DMS 273 treated with DMSO at 0.1 percent for 48 hours (cell line): ENCODE measurements at regions not wholly inside any gene's neighbourhood (a gene's known extent, or its start where the extent isn't known, plus 50 kb on each side); places are given as distances from the start of the nearest gene placed in this dataset.
"Not testable (repeated sequence)": the region's sequence is repeated elsewhere in the genome, so short reads cannot be mapped to it uniquely, and the experiment has no call there.

Experiments
- DNase-seq: peaks from one replicate; lab custom pipeline; 2025; lab: John Stamatoyannopoulos, UW

GRCh38 chr1:191798178-191798577 is 360.1 kb upstream of the RGS18 start:
- no peak for DNase-seq

- DNase-seq: no peak
These were observed 354.0 kb upstream of the RGS18 start for GRCh38 chr1:191804311-191804710.

DNA sequence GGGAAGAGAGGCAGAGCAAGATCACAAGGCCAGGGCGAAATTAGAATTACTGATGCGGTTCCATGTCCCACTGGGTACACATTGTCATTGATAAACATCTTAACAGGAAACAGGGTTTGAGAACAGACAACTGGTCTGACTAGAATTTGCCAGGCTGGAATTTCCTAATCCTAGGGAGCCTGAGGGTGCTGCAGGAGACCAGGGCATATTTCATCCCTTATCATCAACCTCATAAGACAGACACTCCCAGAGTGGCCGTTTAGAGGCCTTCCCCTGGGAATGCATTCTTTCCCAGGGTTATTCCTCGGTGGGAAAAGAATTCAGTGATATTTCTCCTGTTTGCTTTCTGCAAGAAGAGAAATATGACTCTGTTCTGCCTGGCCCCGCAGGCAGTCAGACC is 344.7 kb upstream of the RGS18 start:
- DNase-seq: not testable (repeated sequence)

DNA sequence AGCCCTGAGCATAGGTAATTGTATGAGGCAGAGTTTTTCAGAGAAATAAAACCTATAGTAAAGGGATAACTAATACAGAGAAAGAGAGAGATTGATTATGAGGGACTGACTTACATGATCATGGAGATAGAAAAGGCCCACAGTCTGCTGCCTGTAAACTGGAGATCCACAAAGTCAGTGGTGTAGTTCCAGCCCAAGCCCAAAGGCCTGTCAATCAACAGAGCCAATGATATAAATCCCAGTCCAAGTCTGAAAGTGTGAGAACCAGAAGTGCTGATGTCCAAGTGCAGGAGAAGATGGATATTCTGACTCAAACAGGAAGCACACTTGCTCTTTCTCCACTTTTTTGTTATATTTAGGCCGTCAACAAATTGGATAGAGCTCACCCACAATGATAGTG is 340.1 kb upstream of the RGS18 start:
- no peak for DNase-seq

GRCh38 chr1:191831572-191831971 is 326.7 kb upstream of the RGS18 start:
- no peak for DNase-seq

- no peak for DNase-seq
These were observed 318.4 kb upstream of the RGS18 start for GRCh38 chr1:191839891-191840290.

DNA sequence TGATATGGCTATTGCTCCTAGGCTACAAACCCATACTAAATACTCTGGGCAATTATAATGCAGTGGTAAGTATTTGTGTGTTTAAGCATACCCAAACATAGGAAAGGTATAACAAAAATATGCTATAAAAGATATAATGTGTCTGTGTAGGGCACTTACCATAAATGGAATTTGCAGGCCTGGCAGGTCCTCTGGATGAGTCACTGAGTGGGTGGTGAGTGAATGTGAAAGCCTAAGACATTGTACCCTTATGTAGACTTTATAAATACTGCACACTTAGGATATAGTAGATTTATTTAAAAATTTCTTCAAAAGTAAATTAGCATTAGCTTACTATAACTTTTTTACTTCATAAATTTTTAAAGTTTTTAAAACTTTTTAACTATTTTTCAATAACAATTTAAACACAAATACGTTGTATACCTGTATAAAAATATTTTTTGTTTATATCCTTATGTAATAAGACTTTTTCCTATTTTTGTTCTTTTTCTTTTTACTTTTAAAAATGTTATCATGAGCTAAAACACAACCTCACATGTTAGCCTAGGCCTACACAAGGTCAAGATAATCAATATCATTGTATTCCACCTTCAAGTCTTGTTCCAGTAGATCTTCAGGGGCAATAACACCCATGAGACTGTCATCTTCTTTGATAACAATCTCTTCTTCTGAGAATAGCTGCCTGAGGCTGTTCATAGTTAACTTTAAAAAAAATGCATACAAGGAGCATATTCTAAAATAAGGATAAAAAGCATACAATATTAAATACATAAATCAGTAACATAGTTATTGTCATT is 306.3 kb upstream of the RGS18 start:
- no peak for DNase-seq

DNA sequence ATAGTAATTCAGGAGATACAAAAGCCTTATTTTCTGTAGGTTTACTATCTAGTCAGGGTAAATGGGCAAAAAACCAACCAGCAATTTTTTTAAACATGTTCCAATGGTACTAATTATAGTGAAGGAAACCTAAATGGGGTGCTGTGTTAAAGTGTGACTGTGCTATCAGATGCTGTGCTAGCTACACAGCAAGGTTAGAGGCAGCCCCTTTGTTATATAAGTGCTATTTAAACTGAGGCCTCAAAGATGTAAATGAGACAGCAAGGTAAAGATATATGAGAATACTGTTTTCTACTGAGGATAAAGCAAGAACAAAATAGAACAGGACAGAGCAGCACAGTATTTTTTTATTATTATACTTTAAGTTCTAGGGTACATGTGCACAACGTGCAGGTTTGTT is 305.4 kb upstream of the RGS18 start:
- DNase-seq: no peak

GRCh38 chr1:191857600-191857999 is 300.7 kb upstream of the RGS18 start:
- DNase-seq: no peak

GRCh38 chr1:191865479-191865878 is 292.8 kb upstream of the RGS18 start:
- no peak for DNase-seq

- no peak for DNase-seq
These were observed 292.1 kb upstream of the RGS18 start for GRCh38 chr1:191866155-191866554.

GRCh38 chr1:191869790-191870312 is 288.4 kb upstream of the RGS18 start:
- no peak for DNase-seq

- no peak for DNase-seq
These were observed 287.8 kb upstream of the RGS18 start for GRCh38 chr1:191870490-191870889.

- DNase-seq: no peak
These were observed 282.3 kb upstream of the RGS18 start for GRCh38 chr1:191875994-191876393.

- DNase-seq: no peak
These were observed 281.6 kb upstream of the RGS18 start for GRCh38 chr1:191876631-191877030.

- DNase-seq: no peak
These were observed 275.4 kb upstream of the RGS18 start for GRCh38 chr1:191882870-191883269.

DNA sequence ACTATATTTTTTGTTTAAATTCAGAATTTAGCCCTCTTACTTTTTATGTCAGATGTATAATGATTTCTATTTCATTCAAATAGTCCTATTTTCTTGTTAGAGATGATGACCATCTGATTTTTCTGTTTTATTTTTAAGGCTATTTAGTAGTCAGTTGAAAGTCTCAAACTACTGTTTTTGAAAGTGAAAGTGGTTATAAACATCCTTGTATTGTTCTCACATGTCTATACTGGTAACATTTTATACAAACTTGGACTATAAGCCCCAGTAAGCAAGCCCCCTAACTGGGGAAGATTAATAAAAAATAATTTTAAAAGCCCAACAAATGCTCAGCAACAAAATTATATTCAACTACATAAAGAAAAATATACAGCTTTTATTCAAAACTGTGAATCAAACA is 271.3 kb upstream of the RGS18 start:
- DNase-seq: no peak

DNA sequence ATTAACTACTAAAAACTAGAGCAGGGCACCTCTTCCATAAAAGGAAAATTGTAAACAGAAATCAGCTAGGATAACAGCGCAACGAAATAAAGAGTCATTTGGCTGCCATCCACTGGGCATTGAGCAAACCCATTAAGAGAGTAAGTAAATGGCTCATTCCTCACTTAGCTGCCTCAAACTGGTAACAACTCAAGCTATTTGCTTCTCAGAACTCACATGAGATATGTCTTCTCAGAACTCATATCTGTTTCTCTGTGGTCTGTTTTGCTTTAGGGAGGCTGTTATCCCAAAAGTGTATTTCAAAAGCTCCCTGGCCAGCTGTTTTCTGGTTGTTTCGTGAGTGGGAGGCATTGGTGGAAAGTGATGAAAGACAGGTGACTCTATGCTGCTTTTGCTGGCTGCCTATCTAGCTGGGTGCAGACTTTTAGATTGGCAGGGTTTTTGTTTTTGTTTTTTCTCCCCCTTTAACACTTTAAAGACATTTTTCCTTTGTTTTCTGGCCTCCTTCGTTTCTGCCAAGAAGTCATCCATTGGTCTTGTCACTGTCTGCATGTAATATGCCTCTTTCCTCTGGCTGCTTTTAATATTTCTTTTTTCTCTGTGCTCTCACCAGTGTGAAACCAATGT is 269.2 kb upstream of the RGS18 start:
- no peak for DNase-seq

DNA sequence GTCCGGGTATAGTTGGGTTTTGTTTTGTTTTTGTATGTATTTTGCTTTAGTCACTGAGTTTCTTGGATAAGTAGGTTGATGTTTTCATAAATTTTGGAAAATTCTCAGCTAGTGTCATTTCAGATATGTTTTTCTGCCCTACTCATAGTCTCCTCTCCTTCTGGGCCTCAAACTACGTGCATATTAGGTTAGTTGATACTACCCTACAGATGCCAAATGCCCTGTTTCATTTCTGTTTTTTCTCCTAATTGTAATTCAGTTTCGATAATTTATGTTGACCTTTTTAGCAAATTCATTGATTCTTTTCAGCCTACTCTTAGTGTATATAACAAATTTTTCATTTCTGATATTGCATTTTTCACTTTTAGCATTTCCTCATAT is 268.6 kb upstream of the RGS18 start:
- DNase-seq: no peak

GRCh38 chr1:191890433-191891088 is 267.7 kb upstream of the RGS18 start:
- DNase-seq: no peak

GRCh38 chr1:191892716-191893115 is 265.5 kb upstream of the RGS18 start:
- DNase-seq: no peak

DNA sequence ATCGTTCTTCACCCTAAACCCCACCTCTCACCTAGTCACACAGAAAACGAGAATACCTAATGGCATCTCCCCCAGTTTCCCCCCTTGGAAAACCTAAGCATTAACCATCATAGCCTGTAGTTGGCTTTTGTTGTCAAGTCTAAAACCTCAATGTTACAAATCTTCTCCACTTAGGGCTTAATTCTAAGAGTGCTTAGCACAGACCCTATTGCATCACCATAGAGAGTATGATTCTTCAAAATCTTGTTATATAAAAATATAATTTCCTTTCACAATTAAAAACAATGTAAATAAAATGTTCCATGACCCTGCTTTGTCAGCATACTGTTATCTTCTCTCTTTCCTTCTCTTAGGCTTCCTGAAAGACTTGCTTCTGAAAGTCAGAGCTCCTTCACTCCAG is 263.2 kb upstream of the RGS18 start:
- DNase-seq: no peak

GRCh38 chr1:191895462-191896058 is 262.7 kb upstream of the RGS18 start:
- no peak for DNase-seq
